ENCODE measurements at regions not wholly inside any gene's neighbourhood (a gene's known extent, or its start where the extent isn't known, plus 50 kb on each side); places are given as distances from the start of the nearest gene placed in this dataset.

- Histone ChIP-seq H3K4me1 (ENCODE audit: insufficient read depth, low read length) (no peaks in the 10 kb centered on the region), H3K27ac (ENCODE audit: low read length) (no peak overlapping the region), H3K9ac (ENCODE audit: low read depth, low read length) (no peak overlapping the region), H3K4me3 (ENCODE audit: low read length) (no peak overlapping the region), H3K36me3 (ENCODE audit: insufficient read depth, low read depth, low read length) (no peaks in the 10 kb centered on the region), H3K9me3 (ENCODE audit: insufficient read depth, low read depth, low read length) (no peaks in the 10 kb centered on the region), H3K27me3 (ENCODE audit: insufficient read depth, low read length) (no peaks in the 10 kb centered on the region)
Measured at GRCh38 chr4:137656661-137657060, 124.4 kb upstream of the PCDH18 start.

- Histone ChIP-seq H3K27ac (ENCODE audit: low read length) (no peak overlapping the region), H3K9ac (ENCODE audit: low read depth, low read length) (no peak overlapping the region), H3K9me3 (ENCODE audit: insufficient read depth, low read depth, low read length) (no peaks in the 10 kb centered on the region), H3K36me3 (ENCODE audit: insufficient read depth, low read depth, low read length) (no peaks in the 10 kb centered on the region), H3K4me3 (ENCODE audit: low read length) (no peak overlapping the region), H3K4me1 (ENCODE audit: insufficient read depth, low read length) (no peaks in the 10 kb centered on the region), H3K27me3 (ENCODE audit: insufficient read depth, low read length) (no peaks in the 10 kb centered on the region)
Measured at GRCh38 chr4:137655302-137655701, 123.0 kb upstream of the PCDH18 start.

- Histone ChIP-seq H3K4me3 (ENCODE audit: low read length) (no peak overlapping the region), H3K9ac (ENCODE audit: low read depth, low read length) (no peak overlapping the region), H3K4me1 (ENCODE audit: insufficient read depth, low read length) (no peaks in the 10 kb centered on the region), H3K36me3 (ENCODE audit: insufficient read depth, low read depth, low read length) (no peaks in the 10 kb centered on the region), H3K27ac (ENCODE audit: low read length) (no peak overlapping the region), H3K9me3 (ENCODE audit: insufficient read depth, low read depth, low read length) (no peaks in the 10 kb centered on the region), H3K27me3 (ENCODE audit: insufficient read depth, low read length) (no peaks in the 10 kb centered on the region)
Measured at GRCh38 chr4:137651128-137651527, 118.8 kb upstream of the PCDH18 start.

- H3K36me3 ChIP-seq (ENCODE audit: insufficient read depth, low read depth, low read length), result no peaks in the 10 kb centered on the region
- H3K27me3 ChIP-seq (ENCODE audit: insufficient read depth, low read length), result no peaks in the 10 kb centered on the region
- H3K27ac ChIP-seq (ENCODE audit: low read length), result no peak overlapping the region
Measured at GRCh38 chr4:137649711-137650450, 117.6 kb upstream of the PCDH18 start.

GRCh38 chr4:137648531-137648930 lies 116.2 kb upstream of the PCDH18 start:
- H3K9ac ChIP-seq (ENCODE audit: low read depth, low read length), result no peak overlapping the region
- H3K4me1 ChIP-seq (ENCODE audit: insufficient read depth, low read length), result no peaks in the 10 kb centered on the region
- no peaks in the 10 kb centered on the region for H3K36me3 ChIP-seq (ENCODE audit: insufficient read depth, low read depth, low read length)
- no peaks in the 10 kb centered on the region for H3K9me3 ChIP-seq (ENCODE audit: insufficient read depth, low read depth, low read length)
- no peaks in the 10 kb centered on the region for H3K27me3 ChIP-seq (ENCODE audit: insufficient read depth, low read length)
- H3K4me3 ChIP-seq (ENCODE audit: low read length), result no peak overlapping the region
- no peak overlapping the region for H3K27ac ChIP-seq (ENCODE audit: low read length)

More at GRCh38 chr4:137649711-137650450, 117.6 kb upstream of the PCDH18 start:
- no peak overlapping the region for H3K4me3 ChIP-seq (ENCODE audit: low read length)
- no peaks in the 10 kb centered on the region for H3K4me1 ChIP-seq (ENCODE audit: insufficient read depth, low read length)
- no peaks in the 10 kb centered on the region for H3K9me3 ChIP-seq (ENCODE audit: insufficient read depth, low read depth, low read length)
- H3K9ac ChIP-seq (ENCODE audit: low read depth, low read length), result no peak overlapping the region

GRCh38 chr4:137647375-137647774 lies 115.1 kb upstream of the PCDH18 start:
- no peaks in the 10 kb centered on the region for H3K27me3 ChIP-seq (ENCODE audit: insufficient read depth, low read length)
- H3K9me3 ChIP-seq (ENCODE audit: insufficient read depth, low read depth, low read length), result no peaks in the 10 kb centered on the region
- H3K27ac ChIP-seq (ENCODE audit: low read length), result no peak overlapping the region
- no peak overlapping the region for H3K4me3 ChIP-seq (ENCODE audit: low read length)
- H3K9ac ChIP-seq (ENCODE audit: low read depth, low read length), result no peak overlapping the region
- H3K4me1 ChIP-seq (ENCODE audit: insufficient read depth, low read length), result no peaks in the 10 kb centered on the region
- H3K36me3 ChIP-seq (ENCODE audit: insufficient read depth, low read depth, low read length), result no peaks in the 10 kb centered on the region

- no peak overlapping the region for H3K9ac ChIP-seq (ENCODE audit: low read depth, low read length)
- H3K27ac ChIP-seq (ENCODE audit: low read length), result no peak overlapping the region
- no peaks in the 10 kb centered on the region for H3K36me3 ChIP-seq (ENCODE audit: insufficient read depth, low read depth, low read length)
- H3K4me3 ChIP-seq (ENCODE audit: low read length), result no peak overlapping the region
- H3K9me3 ChIP-seq (ENCODE audit: insufficient read depth, low read depth, low read length), result no peaks in the 10 kb centered on the region
- no peaks in the 10 kb centered on the region for H3K4me1 ChIP-seq (ENCODE audit: insufficient read depth, low read length)
- H3K27me3 ChIP-seq (ENCODE audit: insufficient read depth, low read length), result no peaks in the 10 kb centered on the region
Measured at GRCh38 chr4:137644201-137644600, 111.9 kb upstream of the PCDH18 start.

- no peak overlapping the region for H3K27ac ChIP-seq (ENCODE audit: low read length)
- H3K4me1 ChIP-seq (ENCODE audit: insufficient read depth, low read length), result no peaks in the 10 kb centered on the region
- H3K4me3 ChIP-seq (ENCODE audit: low read length), result no peak overlapping the region
- no peak overlapping the region for H3K9ac ChIP-seq (ENCODE audit: low read depth, low read length)
- no peaks in the 10 kb centered on the region for H3K9me3 ChIP-seq (ENCODE audit: insufficient read depth, low read depth, low read length)
- H3K27me3 ChIP-seq (ENCODE audit: insufficient read depth, low read length), result no peaks in the 10 kb centered on the region
- H3K36me3 ChIP-seq (ENCODE audit: insufficient read depth, low read depth, low read length), result no peaks in the 10 kb centered on the region
Measured at GRCh38 chr4:137641544-137641943, 109.2 kb upstream of the PCDH18 start.

- Histone ChIP-seq H3K4me3 (ENCODE audit: low read length) (no peak overlapping the region), H3K9ac (ENCODE audit: low read depth, low read length) (no peak overlapping the region), H3K27me3 (ENCODE audit: insufficient read depth, low read length) (no peaks in the 10 kb centered on the region), H3K4me1 (ENCODE audit: insufficient read depth, low read length) (no peaks in the 10 kb centered on the region; the same call in 1 of the 2 replicates), H3K36me3 (ENCODE audit: insufficient read depth, low read depth, low read length) (no peaks in the 10 kb centered on the region), H3K9me3 (ENCODE audit: insufficient read depth, low read depth, low read length) (no peaks in the 10 kb centered on the region), H3K27ac (ENCODE audit: low read length) (no peak overlapping the region)
Measured at GRCh38 chr4:137640838-137641158, 108.5 kb upstream of the PCDH18 start.

GRCh38 chr4:137640156-137640837 lies 108.0 kb upstream of the PCDH18 start:
- H3K9me3 ChIP-seq (ENCODE audit: insufficient read depth, low read depth, low read length), result no peaks in the 10 kb centered on the region
- H3K4me3 ChIP-seq (ENCODE audit: low read length), result no peak overlapping the region
- no peak overlapping the region for H3K9ac ChIP-seq (ENCODE audit: low read depth, low read length)
- H3K36me3 ChIP-seq (ENCODE audit: insufficient read depth, low read depth, low read length), result no peaks in the 10 kb centered on the region
- no peaks in the 10 kb centered on the region for H3K27me3 ChIP-seq (ENCODE audit: insufficient read depth, low read length)
- H3K4me1 ChIP-seq (ENCODE audit: insufficient read depth, low read length), result no peaks in the 10 kb centered on the region; the same call in 1 of the 2 replicates
- H3K27ac ChIP-seq (ENCODE audit: low read length), result no peak overlapping the region

- H3K4me3 ChIP-seq (ENCODE audit: low read length), result no peak overlapping the region
- no peaks in the 10 kb centered on the region for H3K27me3 ChIP-seq (ENCODE audit: insufficient read depth, low read length)
- H3K27ac ChIP-seq (ENCODE audit: low read length), result no peak overlapping the region
- H3K36me3 ChIP-seq (ENCODE audit: insufficient read depth, low read depth, low read length), result no peaks in the 10 kb centered on the region
- no peak overlapping the region for H3K9ac ChIP-seq (ENCODE audit: low read depth, low read length)
- H3K4me1 ChIP-seq (ENCODE audit: insufficient read depth, low read length), result no peaks in the 10 kb centered on the region; the same call in 1 of the 2 replicates
- no peaks in the 10 kb centered on the region for H3K9me3 ChIP-seq (ENCODE audit: insufficient read depth, low read depth, low read length)
Measured at GRCh38 chr4:137638934-137639333, 106.6 kb upstream of the PCDH18 start.

GRCh38 chr4:137635601-137636000 lies 103.3 kb upstream of the PCDH18 start:
- Histone ChIP-seq H3K4me3 (ENCODE audit: low read length) (no peak overlapping the region), H3K4me1 (ENCODE audit: insufficient read depth, low read length) (no peaks in the 10 kb centered on the region; the same call in 1 of the 2 replicates), H3K9ac (ENCODE audit: low read depth, low read length) (no peak overlapping the region), H3K27me3 (ENCODE audit: insufficient read depth, low read length) (no peaks in the 10 kb centered on the region), H3K36me3 (ENCODE audit: insufficient read depth, low read depth, low read length) (no peaks in the 10 kb centered on the region), H3K9me3 (ENCODE audit: insufficient read depth, low read depth, low read length) (no peaks in the 10 kb centered on the region), H3K27ac (ENCODE audit: low read length) (no peak overlapping the region)
